PC-3 (cell line): ENCODE measurements at regions not wholly inside any gene's neighbourhood (a gene's known extent, or its start where the extent isn't known, plus 50 kb on each side); places are given as distances from the start of the nearest gene placed in this dataset.

ENCODE experiments used
- EZH2 ChIP-seq: fragments of 300-600 bp; sonication (generic); IDR thresholded peaks from one replicate; pipeline ENCODE4 v1.6.1; 2017; ENCODE audit warnings: antibody characterized with exemption, mild to moderate bottlenecking, low read length; ENCODE audit not compliant: unreplicated experiment
- TF ChIP-seq, protein P1 (sequence below): fragments of 300-600 bp; sonication (generic); conservative IDR thresholded peaks from 2 replicates; pipeline ENCODE4 v1.5.1; 2017; ENCODE audit warnings: antibody characterized with exemption, low read depth, mild to moderate bottlenecking, low read length

DNA sequence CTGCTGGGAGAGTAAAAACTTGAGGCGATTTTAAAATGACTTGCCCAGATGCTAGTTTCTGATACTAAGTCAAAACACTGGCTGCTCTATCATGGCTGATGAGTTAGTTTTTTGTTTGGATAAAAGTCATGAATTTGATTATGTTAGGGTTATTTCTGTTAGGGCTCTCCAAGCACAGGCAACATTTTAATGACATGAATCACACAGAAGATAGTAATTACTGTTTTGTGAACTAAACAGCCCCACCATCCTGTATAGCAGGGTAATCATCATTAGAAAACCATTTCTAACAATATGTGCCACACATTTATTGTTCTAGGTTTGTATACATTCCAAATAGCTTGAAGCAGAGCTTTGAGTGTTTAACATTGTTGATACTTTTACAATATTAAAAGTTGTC lies 750.3 kb downstream of the ANKRD7 start:
- TF ChIP-seq EZH2 = no peak
- TF ChIP-seq, protein P1, sequence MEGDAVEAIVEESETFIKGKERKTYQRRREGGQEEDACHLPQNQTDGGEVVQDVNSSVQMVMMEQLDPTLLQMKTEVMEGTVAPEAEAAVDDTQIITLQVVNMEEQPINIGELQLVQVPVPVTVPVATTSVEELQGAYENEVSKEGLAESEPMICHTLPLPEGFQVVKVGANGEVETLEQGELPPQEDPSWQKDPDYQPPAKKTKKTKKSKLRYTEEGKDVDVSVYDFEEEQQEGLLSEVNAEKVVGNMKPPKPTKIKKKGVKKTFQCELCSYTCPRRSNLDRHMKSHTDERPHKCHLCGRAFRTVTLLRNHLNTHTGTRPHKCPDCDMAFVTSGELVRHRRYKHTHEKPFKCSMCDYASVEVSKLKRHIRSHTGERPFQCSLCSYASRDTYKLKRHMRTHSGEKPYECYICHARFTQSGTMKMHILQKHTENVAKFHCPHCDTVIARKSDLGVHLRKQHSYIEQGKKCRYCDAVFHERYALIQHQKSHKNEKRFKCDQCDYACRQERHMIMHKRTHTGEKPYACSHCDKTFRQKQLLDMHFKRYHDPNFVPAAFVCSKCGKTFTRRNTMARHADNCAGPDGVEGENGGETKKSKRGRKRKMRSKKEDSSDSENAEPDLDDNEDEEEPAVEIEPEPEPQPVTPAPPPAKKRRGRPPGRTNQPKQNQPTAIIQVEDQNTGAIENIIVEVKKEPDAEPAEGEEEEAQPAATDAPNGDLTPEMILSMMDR = no peak
